Hepatocyte (in vitro differentiated cells): ENCODE measurements at regions not wholly inside any gene's neighbourhood (a gene's known extent, or its start where the extent isn't known, plus 50 kb on each side); places are given as distances from the start of the nearest gene placed in this dataset.

Experiments used
- DNase-seq: peaks from one replicate; pipeline ENCODE4 v3.0.0-alpha.2; 2016; ENCODE audit warnings: low spot score
- H2AFZ ChIP-seq: fragments of 200-600 bp; sonication (generic); 2 replicates; pipeline ENCODE4 v1.6.0; 2016; ENCODE audit warnings: antibody characterized with exemption, mild to moderate bottlenecking
- H3K27ac ChIP-seq: fragments of 200-600 bp; sonication (generic); 2 replicates; pipeline ENCODE4 v1.5.1; 2016; ENCODE audit warnings: mild to moderate bottlenecking
- H3K27me3 ChIP-seq: fragments of 200-600 bp; sonication (generic); 2 replicates; pipeline ENCODE4 v1.6.1; 2016
- H3K36me3 ChIP-seq: fragments of 200-600 bp; sonication (generic); replicated peaks from 2 replicates; pipeline ENCODE4 v1.5.1; 2016; ENCODE audit warnings: low read depth; ENCODE audit not compliant: insufficient read depth
- H3K4me1 ChIP-seq: fragments of 200-600 bp; sonication (generic); 2 replicates; pipeline ENCODE4 v1.5.1; 2016; ENCODE audit warnings: mild to moderate bottlenecking, moderate library complexity; ENCODE audit not compliant: insufficient read depth
- H3K4me2 ChIP-seq: fragments of 200-600 bp; sonication (generic); 2 replicates; pipeline ENCODE4 v1.6.0; 2016
- H3K4me3 ChIP-seq: fragments of 200-600 bp; sonication (generic); 2 replicates; pipeline ENCODE4 v1.5.1; 2016; ENCODE audit warnings: mild to moderate bottlenecking
- H3K79me2 ChIP-seq: fragments of 200-600 bp; sonication (generic); 2 replicates; pipeline ENCODE4 v1.6.0; 2017; ENCODE audit warnings: mild to moderate bottlenecking
- H3K9me2 ChIP-seq: fragments of 200-600 bp; sonication (generic); replicated peaks from 2 replicates; pipeline ENCODE4 v1.6.0; 2017; ENCODE audit warnings: mild to moderate bottlenecking; ENCODE audit not compliant: insufficient read depth
- H3K9me3 ChIP-seq: fragments of 200-600 bp; sonication (generic); 2 replicates; pipeline ENCODE4 v1.5.1; 2016; ENCODE audit warnings: low read depth, mild to moderate bottlenecking
- H4K20me1 ChIP-seq: fragments of 200-600 bp; sonication (generic); 2 replicates; pipeline ENCODE4 v1.6.0; 2016; ENCODE audit warnings: mild to moderate bottlenecking; ENCODE audit not compliant: insufficient read depth, poor library complexity, severe bottlenecking
- CTCF ChIP-seq: fragments of 200-600 bp; sonication (generic); IDR thresholded peaks from 2 replicates; pipeline ENCODE4 v1.5.1; 2016; ENCODE audit warnings: antibody characterized with exemption, mild to moderate bottlenecking; ENCODE audit not compliant: poor library complexity
- EZH2 ChIP-seq: fragments of 200-600 bp; sonication (generic); IDR thresholded peaks from 2 replicates; pipeline ENCODE4 v1.6.1; 2016; ENCODE audit warnings: antibody characterized with exemption, mild to moderate bottlenecking, borderline replicate concordance
- EZH2phosphoT487 ChIP-seq: fragments of 200-600 bp; sonication (generic); IDR thresholded peaks from one replicate; pipeline ENCODE4 v1.6.1; 2018; ENCODE audit warnings: antibody characterized with exemption, mild to moderate bottlenecking, low read depth, moderate library complexity; ENCODE audit not compliant: unreplicated experiment, severe bottlenecking
- WGBS: methylation state at CpG from one replicate; pipeline ENCODE4 v1.1.6; 2016; ENCODE audit warnings: low lambda C conversion rate; ENCODE audit errors: missing lambda C conversion rate; 5-methylcytosine and 5-hydroxymethylcytosine counted together

DNA sequence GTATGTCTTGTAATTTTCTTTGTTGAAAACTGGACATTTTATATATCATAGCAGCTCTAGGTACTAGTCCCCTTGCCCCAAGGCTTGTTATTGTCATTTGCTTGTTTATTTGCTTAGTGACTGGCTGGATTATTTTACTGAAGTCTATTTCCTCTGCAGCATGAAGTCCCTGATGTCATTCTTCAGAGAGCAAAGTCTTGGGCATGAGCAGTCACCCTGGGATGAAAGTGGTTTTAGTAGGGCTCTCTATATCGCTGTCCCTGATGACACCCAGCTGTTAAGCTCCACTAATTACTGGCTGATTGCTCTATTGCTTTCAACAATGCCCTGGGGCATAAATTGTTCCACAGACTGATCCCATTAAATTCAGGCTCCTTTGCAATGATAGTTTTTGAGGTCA lies 113.5 kb upstream of the USP9X start:
- Histone ChIP-seq H3K79me2 (no peaks in the 10 kb centered on the region), H3K4me1 (no peaks in the 10 kb centered on the region), H3K4me3 (no peak overlapping the region), H3K4me2 (no peak overlapping the region), H3K36me3 (no peaks in the 10 kb centered on the region), H3K9me3 (no peaks in the 10 kb centered on the region), H2AFZ (no peak overlapping the region), H3K27ac (no peak overlapping the region), H3K9me2 (no peaks in the 10 kb centered on the region), H3K27me3 (no peaks in the 10 kb centered on the region), H4K20me1 (no peaks in the 10 kb centered on the region)
- DNase-seq, result no peak
- WGBS, result 32% methylated on average over 1 of the region's 1 CpG
- TF ChIP-seq CTCF (no peak), EZH2phosphoT487 (no peak), EZH2 (no peak)

GRCh38 chrX:40973619-40974018 lies 111.6 kb upstream of the USP9X start:
- peaks cover 3% of the 10 kb centered on the region for H3K9me3 ChIP-seq
- H3K4me2 ChIP-seq, result no peak overlapping the region
- DNase-seq, result no peak
- H2AFZ ChIP-seq, result no peak overlapping the region
- no peaks in the 10 kb centered on the region for H3K4me1 ChIP-seq
- no peaks in the 10 kb centered on the region for H3K79me2 ChIP-seq
- H3K9me2 ChIP-seq, result no peaks in the 10 kb centered on the region
- 64% methylated on average over 3 of the region's 3 CpGs for WGBS
- H3K27ac ChIP-seq, result no peak overlapping the region
- H4K20me1 ChIP-seq, result no peaks in the 10 kb centered on the region
- H3K27me3 ChIP-seq, result no peaks in the 10 kb centered on the region
- H3K4me3 ChIP-seq, result no peak overlapping the region
- TF ChIP-seq CTCF (no peak), EZH2 (no peak), EZH2phosphoT487 (no peak)
- H3K36me3 ChIP-seq, result no peaks in the 10 kb centered on the region

- H3K4me3 ChIP-seq, result no peak overlapping the region
- no peak for TF ChIP-seq EZH2
- no peak for TF ChIP-seq CTCF
- no peak for TF ChIP-seq EZH2phosphoT487
- peaks cover 3% of the 10 kb centered on the region for H3K9me3 ChIP-seq
- no peaks in the 10 kb centered on the region for H3K9me2 ChIP-seq
- H3K27me3 ChIP-seq, result no peaks in the 10 kb centered on the region
- no peak for DNase-seq
- no peaks in the 10 kb centered on the region for H3K79me2 ChIP-seq
- no peaks in the 10 kb centered on the region for H3K4me1 ChIP-seq
- WGBS, result 84% methylated on average over 3 of the region's 3 CpGs
- H3K36me3 ChIP-seq, result no peaks in the 10 kb centered on the region
- no peak overlapping the region for H2AFZ ChIP-seq
- no peak overlapping the region for H3K27ac ChIP-seq
- no peaks in the 10 kb centered on the region for H4K20me1 ChIP-seq
- no peak overlapping the region for H3K4me2 ChIP-seq
These were observed 109.3 kb upstream of the USP9X start for GRCh38 chrX:40975951-40976350.

GRCh38 chrX:40976981-40977380 lies 108.3 kb upstream of the USP9X start:
- Histone ChIP-seq H3K27me3 (no peaks in the 10 kb centered on the region), H3K27ac (no peak overlapping the region), H4K20me1 (no peaks in the 10 kb centered on the region), H3K9me3 (peaks cover 3% of the 10 kb centered on the region), H3K4me1 (no peaks in the 10 kb centered on the region), H3K36me3 (no peaks in the 10 kb centered on the region), H3K4me2 (no peak overlapping the region), H3K4me3 (no peak overlapping the region), H3K79me2 (no peaks in the 10 kb centered on the region), H3K9me2 (no peaks in the 10 kb centered on the region), H2AFZ (no peak overlapping the region)
- 91% methylated on average over 1 of the region's 1 CpG for WGBS
- TF ChIP-seq EZH2phosphoT487, result no peak
- no peak for TF ChIP-seq CTCF
- no peak for TF ChIP-seq EZH2
- DNase-seq, result no peak
